HEK293T (cell line): ENCODE measurements at regions not wholly inside any gene's neighbourhood (a gene's known extent, or its start where the extent isn't known, plus 50 kb on each side); places are given as distances from the start of the nearest gene placed in this dataset.

Experiments
- ARNT ChIP-seq: fragments of 450-650 bp; IDR thresholded peaks from 2 replicates; pipeline ENCODE4 v1.6.1; 2017; ENCODE audit warnings: mild to moderate bottlenecking
- BHLHE40 ChIP-seq: fragments of 450-650 bp; IDR thresholded peaks from 2 replicates; pipeline ENCODE4 v1.6.1; 2016; ENCODE audit warnings: mild to moderate bottlenecking, moderate library complexity, borderline replicate concordance
- CTBP1 ChIP-seq: fragments of 450-650 bp; IDR thresholded peaks from 2 replicates; pipeline ENCODE4 v1.6.1; 2016; ENCODE audit warnings: borderline replicate concordance
- FOXA1 ChIP-seq: fragments of 450-650 bp; IDR thresholded peaks from 2 replicates; pipeline ENCODE4 v1.6.1; 2016; ENCODE audit warnings: mild to moderate bottlenecking
- FOXK2 ChIP-seq: fragments of 450-650 bp; IDR thresholded peaks from 2 replicates; pipeline ENCODE4 v1.6.1; 2016; ENCODE audit warnings: mild to moderate bottlenecking
- FOXM1 ChIP-seq: fragments of 450-650 bp; IDR thresholded peaks from 2 replicates; pipeline ENCODE4 v1.6.1; 2017; ENCODE audit warnings: mild to moderate bottlenecking, borderline replicate concordance
- HDGF ChIP-seq: fragments of 450-650 bp; IDR thresholded peaks from 2 replicates; pipeline ENCODE4 v1.6.1; 2017; ENCODE audit warnings: antibody characterized with exemption, borderline replicate concordance
- L3MBTL2 ChIP-seq: fragments of 450-650 bp; conservative IDR thresholded peaks from 2 replicates; pipeline ENCODE4 v1.6.1; 2016; ENCODE audit warnings: mild to moderate bottlenecking
- NFRKB ChIP-seq: fragments of 450-650 bp; IDR thresholded peaks from 2 replicates; pipeline ENCODE4 v1.6.1; 2016; ENCODE audit warnings: mild to moderate bottlenecking, moderate library complexity
- PKNOX1 ChIP-seq: fragments of 450-650 bp; IDR thresholded peaks from 2 replicates; pipeline ENCODE4 v1.6.1; 2016
- SP1 ChIP-seq: fragments of 450-650 bp; IDR thresholded peaks from 2 replicates; pipeline ENCODE4 v1.6.1; 2017
- SUZ12 ChIP-seq: fragments of 450-650 bp; IDR thresholded peaks from 2 replicates; pipeline ENCODE4 v1.6.1; 2016; ENCODE audit warnings: mild to moderate bottlenecking
- ZNF384 ChIP-seq: fragments of 450-650 bp; IDR thresholded peaks from 2 replicates; pipeline ENCODE4 v1.6.1; 2016

GRCh38 chr14:43522901-43523300 lies 984.2 kb downstream of the FSCB start:
- TF ChIP-seq ZNF384 (no peak), SUZ12 (no peak), BHLHE40 (no peak), PKNOX1 (no peak), FOXA1 (no peak), SP1 (no peak), HDGF (no peak), FOXM1 (no peak), FOXK2 (no peak), CTBP1 (no peak), L3MBTL2 (no peak), ARNT (no peak), NFRKB (no peak)
